Loucy (cell line): ENCODE measurements at regions not wholly inside any gene's neighbourhood (a gene's known extent, or its start where the extent isn't known, plus 50 kb on each side); places are given as distances from the start of the nearest gene placed in this dataset.

Experiments
- H2AFZ ChIP-seq: fragments of 200-600 bp; sonication (generic); 2 replicates; pipeline ENCODE4 v1.6.0; 2016; ENCODE audit warnings: antibody characterized with exemption, mild to moderate bottlenecking, low read length, moderate library complexity
- H3F3A ChIP-seq: fragments of 200-600 bp; 2 replicates; pipeline ENCODE4 v1.6.0; 2016; ENCODE audit warnings: antibody characterized with exemption, low read depth, mild to moderate bottlenecking
- H3K27me3 ChIP-seq: fragments of 200-600 bp; sonication (generic); 2 replicates; pipeline ENCODE4 v1.6.1; 2014; ENCODE audit warnings: low read length, mild to moderate bottlenecking; ENCODE audit not compliant: insufficient read depth, poor library complexity, severe bottlenecking
- H3K36me3 ChIP-seq: fragments of 200-600 bp; sonication (generic); 2 replicates; pipeline ENCODE4 v1.6.1; 2016; ENCODE audit warnings: low read length; ENCODE audit not compliant: insufficient read depth
- H3K4me1 ChIP-seq: fragments of 200-600 bp; sonication (generic); 2 replicates; pipeline ENCODE4 v1.5.1; 2014; ENCODE audit warnings: low read length, mild to moderate bottlenecking; ENCODE audit not compliant: insufficient read depth, poor library complexity, severe bottlenecking
- H3K4me2 ChIP-seq: fragments of 200-600 bp; sonication (generic); 2 replicates; pipeline ENCODE4 v1.6.0; 2014; ENCODE audit warnings: antibody characterized with exemption, low read length, low read depth, mild to moderate bottlenecking; ENCODE audit not compliant: poor library complexity, severe bottlenecking
- H3K4me3 ChIP-seq: fragments of 200-600 bp; sonication (generic); 2 replicates; pipeline ENCODE4 v1.5.1; 2014; ENCODE audit warnings: low read length, mild to moderate bottlenecking, mixed read lengths; ENCODE audit not compliant: poor library complexity, severe bottlenecking
- H3K79me2 ChIP-seq: fragments of 200-600 bp; sonication (generic); 2 replicates; pipeline ENCODE4 v1.6.1; 2014; ENCODE audit warnings: low read length; ENCODE audit not compliant: insufficient read depth
- H3K9ac ChIP-seq: fragments of 200-600 bp; sonication (generic); 2 replicates; pipeline ENCODE4 v1.6.0; 2014; ENCODE audit warnings: mild to moderate bottlenecking, low read depth, low read length, moderate library complexity; ENCODE audit not compliant: poor library complexity, severe bottlenecking
- H3K9me2 ChIP-seq: fragments of 200-600 bp; sonication (generic); replicated peaks from 2 replicates; pipeline ENCODE4 v1.6.1; 2016; ENCODE audit warnings: low read depth, low read length, mixed read lengths
- H3K9me3 ChIP-seq: fragments of 200-600 bp; sonication (generic); 2 replicates; pipeline ENCODE4 v1.6.1; 2014; ENCODE audit warnings: mild to moderate bottlenecking, antibody characterized with exemption, low read length, low read depth; ENCODE audit not compliant: insufficient read depth
- H4K20me1 ChIP-seq: fragments of 200-600 bp; sonication (generic); 2 replicates; pipeline ENCODE4 v1.6.0; 2014; ENCODE audit warnings: antibody characterized with exemption, low read length, mild to moderate bottlenecking; ENCODE audit not compliant: insufficient read depth, poor library complexity, severe bottlenecking
- CTCF ChIP-seq: fragments of 200-600 bp; sonication (generic); conservative IDR thresholded peaks from 2 replicates; pipeline ENCODE4 v1.5.1; 2014; ENCODE audit warnings: mild to moderate bottlenecking, antibody characterized with exemption, low read length
- EZH2phosphoT487 ChIP-seq: fragments of 200-600 bp; IDR thresholded peaks from 2 replicates; pipeline ENCODE4 v1.6.1; 2018; ENCODE audit warnings: antibody characterized with exemption, mild to moderate bottlenecking, moderate library complexity, borderline replicate concordance

GRCh38 chr11:10388574-10388973, 66.5 kb upstream of the AMPD3 start:
- Histone ChIP-seq H3K4me1 (peaks cover 4% of the 10 kb centered on the region), H3K4me3 (no peak overlapping the region), H3K79me2 (no peaks in the 10 kb centered on the region), H3F3A (no peaks in the 10 kb centered on the region), H3K9ac (no peak overlapping the region), H3K4me2 (no peak overlapping the region), H2AFZ (no peak overlapping the region), H4K20me1 (no peaks in the 10 kb centered on the region), H3K9me3 (no peaks in the 10 kb centered on the region), H3K9me2 (no peaks in the 10 kb centered on the region), H3K27me3 (no peaks in the 10 kb centered on the region), H3K36me3 (no peaks in the 10 kb centered on the region)
- TF ChIP-seq CTCF: no peak
- no peak for TF ChIP-seq EZH2phosphoT487

- H3K36me3 ChIP-seq: no peaks in the 10 kb centered on the region
- H3K4me1 ChIP-seq: peaks cover 12% of the 10 kb centered on the region
- no peak overlapping the region for H3K4me2 ChIP-seq
- TF ChIP-seq CTCF (no peak), EZH2phosphoT487 (no peak)
- no peaks in the 10 kb centered on the region for H3K27me3 ChIP-seq
- no peak overlapping the region for H3K4me3 ChIP-seq
- H3F3A ChIP-seq: no peaks in the 10 kb centered on the region
- no peak overlapping the region for H3K9ac ChIP-seq
- H4K20me1 ChIP-seq: no peaks in the 10 kb centered on the region
- no peaks in the 10 kb centered on the region for H3K9me2 ChIP-seq
- H3K79me2 ChIP-seq: no peaks in the 10 kb centered on the region
- H2AFZ ChIP-seq: no peak overlapping the region
- no peaks in the 10 kb centered on the region for H3K9me3 ChIP-seq
Observed at GRCh38 chr11:10390375-10390774, 64.7 kb upstream of the AMPD3 start.

- Histone ChIP-seq H2AFZ (no peak overlapping the region), H3K9ac (no peak overlapping the region)
Observed at GRCh38 chr11:10392095-10393079, 62.7 kb upstream of the AMPD3 start.

More at GRCh38 chr11:10392095-10393079, 62.7 kb upstream of the AMPD3 start:
- no peaks in the 10 kb centered on the region for H3K27me3 ChIP-seq
- no peak overlapping the region for H3K4me3 ChIP-seq
- no peaks in the 10 kb centered on the region for H3K9me3 ChIP-seq
- H3K4me2 ChIP-seq: no peak overlapping the region
- no peaks in the 10 kb centered on the region for H3K79me2 ChIP-seq
- H3K9me2 ChIP-seq: no peaks in the 10 kb centered on the region
- peaks cover 20% of the 10 kb centered on the region for H3K4me1 ChIP-seq
- H4K20me1 ChIP-seq: no peaks in the 10 kb centered on the region
- H3K36me3 ChIP-seq: no peaks in the 10 kb centered on the region
- TF ChIP-seq EZH2phosphoT487 (no peak), CTCF (no peak)
- no peaks in the 10 kb centered on the region for H3F3A ChIP-seq
